HepG2 (cell line): ENCODE measurements at regions not wholly inside any gene's neighbourhood (a gene's known extent, or its start where the extent isn't known, plus 50 kb on each side); places are given as distances from the start of the nearest gene placed in this dataset.

Experiments used
- ATAC-seq: fragments of 200-7000 bp; cut with Tn5 transposase; 3 replicates; pipeline ENCODE4 v1.9.1; 2020; ENCODE audit warnings: mild to moderate bottlenecking, moderate library complexity
- BruUV-seq: library from RNA; stranded (reverse); fragments of 400-500 nt; replicated peaks from 2 replicates; lab custom pipeline; 2021; lab: Mats Ljungman, UMichigan
- CTCF ChIA-PET: fragments of 300-600 bp; formaldehyde crosslinking; extraction: SDS; loops from one replicate; lab custom pipeline; 2021; ENCODE audit warnings: low total read pairs, inconsistent platforms, low intra/inter-chr PET ratio; lab: Yijun Ruan, JAX
- POLR2A ChIA-PET: fragments of 350-600 bp; sonication (Branson Sonifier 250); formaldehyde crosslinking; loops from one replicate; lab custom pipeline; 2020; ENCODE audit warnings: antibody characterized with exemption, inconsistent platforms; lab: Yijun Ruan, JAX
- DNase-seq: peaks from one replicate; pipeline ENCODE4 v3.0.0-alpha.2; 2015; ENCODE audit warnings: low spot score
- FAIRE-seq: peaks from 3 replicates; lab custom pipeline; 2011; peaks lifted over from hg19 to GRCh38; lab: Jason Lieb, UNC
- H2AFZ ChIP-seq: one replicate; pipeline ENCODE4 v1.6.1; 2011; ENCODE audit warnings: low read length, inconsistent platforms
- H3K27ac ChIP-seq: fragments of 300-600 bp; 3 replicates; pipeline ENCODE4 v1.8.0; 2011; ENCODE audit warnings: mixed run types, mild to moderate bottlenecking, mixed read lengths, low read length, inconsistent platforms; ENCODE audit not compliant: insufficient read depth; ENCODE audit errors: extremely low read length
- H3K27me3 ChIP-seq, 2 experiments: fragments of 200-600 bp in 1 of 2; 2 replicates in 1 of 2; 3 replicates in 1 of 2; pipeline versions ENCODE4 v1.6.0 to v1.8.0; 2011; ENCODE audit warnings: low read length in 2 of 2, mild to moderate bottlenecking in 2 of 2, moderate library complexity in 2 of 2, inconsistent platforms in 1 of 2; ENCODE audit not compliant: insufficient read depth in 2 of 2, control insufficient read depth in 1 of 2
- H3K36me3 ChIP-seq, 2 experiments: fragments of 200-600 bp in 1 of 2; replicated peaks in 1 of 2; 2 replicates in 1 of 2; 3 replicates in 1 of 2; pipeline versions ENCODE4 v1.5.1 to v1.8.0; 2011; ENCODE audit warnings: low read length in 2 of 2, inconsistent platforms in 1 of 2; ENCODE audit not compliant: insufficient read depth in 2 of 2, control insufficient read depth in 1 of 2
- H3K4me1 ChIP-seq: 2 replicates; pipeline ENCODE4 v1.5.1; 2012; ENCODE audit warnings: low read length, inconsistent platforms; ENCODE audit not compliant: insufficient read depth
- H3K4me2 ChIP-seq: 2 replicates; pipeline ENCODE4 v1.6.0; 2011; ENCODE audit warnings: low read depth, low read length, inconsistent platforms
- H3K4me3 ChIP-seq, 3 experiments: fragments of 200-600 bp in 1 of 3; sonication (generic), shearing (Covaris generic) in 1 of 3; replicated peaks in 1 of 3; 2 replicates each; pipeline ENCODE4 v1.5.1; 2011 to 2016; ENCODE audit warnings: low read length in 3 of 3, inconsistent platforms in 2 of 3, low read depth in 2 of 3, mild to moderate bottlenecking in 2 of 3, control low read depth in 1 of 3, mixed read lengths in 1 of 3; ENCODE audit not compliant: insufficient read depth in 1 of 3
- H3K79me2 ChIP-seq: one replicate; pipeline ENCODE4 v1.6.1; 2011; ENCODE audit warnings: low read length, inconsistent platforms; ENCODE audit not compliant: insufficient read depth
- H3K9ac ChIP-seq: 2 replicates; pipeline ENCODE4 v1.6.0; 2011; ENCODE audit warnings: mild to moderate bottlenecking, low read depth, low read length, inconsistent platforms; ENCODE audit not compliant: insufficient read depth
- H3K9me3 ChIP-seq: 2 replicates; pipeline ENCODE4 v1.5.1; 2012; ENCODE audit warnings: mild to moderate bottlenecking, low read length
- H4K20me1 ChIP-seq: 2 replicates; pipeline ENCODE4 v1.6.0; 2011; ENCODE audit warnings: inconsistent platforms, mild to moderate bottlenecking, low read length, moderate library complexity; ENCODE audit not compliant: insufficient read depth
- CREM ChIP-seq, 2 experiments: sonication (generic) in 1 of 2; formaldehyde crosslinking in 1 of 2; IDR thresholded peaks; 2 replicates each; pipeline versions ENCODE4 v1.4.0 to v1.6.1; 2016 to 2020; ENCODE audit warnings: antibody characterized with exemption in 1 of 2, mild to moderate bottlenecking in 1 of 2, missing genetic modification reagents in 1 of 2
- ELF4 ChIP-seq: sonication (generic); formaldehyde crosslinking; IDR thresholded peaks from 2 replicates; pipeline ENCODE4 v1.5.0; 2020; ENCODE audit warnings: missing genetic modification reagents, mild to moderate bottlenecking, moderate library complexity, borderline replicate concordance
- FOXK2 ChIP-seq: fragments of 450-650 bp; IDR thresholded peaks from 2 replicates; pipeline ENCODE4 v1.6.1; 2016
- MATR3 ChIP-seq: sonication (generic); formaldehyde crosslinking; IDR thresholded peaks from 2 replicates; pipeline ENCODE4 v1.4.0; 2020; ENCODE audit warnings: missing genetic modification reagents
- MZF1 ChIP-seq: sonication (generic); formaldehyde crosslinking; IDR thresholded peaks from 2 replicates; pipeline ENCODE4 v1.8.1; 2023; ENCODE audit warnings: mild to moderate bottlenecking, missing genetic modification reagents, borderline replicate concordance
- ZIK1 ChIP-seq: sonication (generic); formaldehyde crosslinking; IDR thresholded peaks from 2 replicates; pipeline ENCODE4 v1.5.0; 2020; ENCODE audit warnings: mild to moderate bottlenecking, low read depth, missing genetic modification reagents, borderline replicate concordance
- ZNF766 ChIP-seq: sonication (generic); formaldehyde crosslinking; IDR thresholded peaks from 2 replicates; pipeline ENCODE4 v1.5.0; 2020; ENCODE audit warnings: missing genetic modification reagents, borderline replicate concordance
- WGBS: methylation state at CpG from one replicate; pipeline ENCODE4 v1.1.6; 2017; ENCODE audit warnings: low lambda C conversion rate; 5-methylcytosine and 5-hydroxymethylcytosine counted together
- in situ Hi-C: cut with HindIII; loops from 2 replicates; pipeline ENCODE4 v1.10.0; 2017; ENCODE audit warnings: low pct_unique_long_range_greater_than_20kb; ENCODE audit not compliant: extremely low pct_ligation_motif_present
- intact Hi-C: fragments of 100-400 bp; cut with micrococcal nuclease; formaldehyde crosslinking; loops from one replicate; pipeline ENCODE4 v1.10.0; 2022; ENCODE audit not compliant: unreplicated experiment
- TF ChIP-seq, protein P1 (sequence below), 2 experiments: fragments of 450-650 bp in 1 of 2; sonication (generic) in 1 of 2; formaldehyde crosslinking; IDR thresholded peaks; 2 replicates each; pipeline versions ENCODE4 v1.5.0 to v1.8.0; 2020 to 2022; ENCODE audit warnings: mild to moderate bottlenecking in 1 of 2, missing genetic modification reagents in 1 of 2
- TF ChIP-seq, protein P2 (sequence below): conservative IDR thresholded peaks from 2 replicates; pipeline ENCODE4 v1.6.1; 2018; ENCODE audit warnings: missing genetic modification reagents

DNA sequence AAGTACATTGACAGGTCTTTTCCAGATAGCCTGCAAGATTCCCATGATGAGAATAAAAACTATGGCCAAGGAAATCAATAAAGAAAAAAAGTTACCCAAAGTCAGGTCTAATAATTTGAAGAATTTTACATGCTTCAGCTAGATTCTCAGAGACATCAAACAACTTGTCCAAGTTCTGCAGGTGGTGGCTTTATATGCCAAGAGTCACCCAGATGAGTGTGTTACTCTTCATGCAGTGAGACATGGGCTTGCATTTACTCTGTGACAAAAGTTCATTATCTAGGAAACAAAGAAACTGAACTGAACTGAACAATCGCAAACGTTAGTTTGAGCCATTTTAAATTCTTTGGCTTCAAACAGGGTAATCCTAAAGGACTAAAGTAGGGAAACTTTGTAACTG lies 548.5 kb upstream of the SYT4 start:
- Histone ChIP-seq H3K27ac (no peak overlapping the region), H3K27me3 (no peaks in the 10 kb centered on the region), H3K9me3 (peaks cover 78% of the 10 kb centered on the region), H3K4me2 (no peak overlapping the region), H3K36me3 (no peaks in the 10 kb centered on the region), H3K4me3 (no peak overlapping the region), H3K4me1 (no peaks in the 10 kb centered on the region), H3K9ac (no peak overlapping the region), H2AFZ (no peak overlapping the region), H3K79me2 (no peaks in the 10 kb centered on the region), H4K20me1 (no peaks in the 10 kb centered on the region)
- intact Hi-C loops = no loop called here
- FAIRE-seq = no peak
- no peak for DNase-seq
- ATAC-seq = no peak
- ChIA-PET POLR2A (no interaction called here), CTCF (no interaction called here)
- in situ Hi-C loops = no loop called here
- 41% methylated on average over 2 of the region's 2 CpGs for WGBS
- TF ChIP-seq, protein P1, sequence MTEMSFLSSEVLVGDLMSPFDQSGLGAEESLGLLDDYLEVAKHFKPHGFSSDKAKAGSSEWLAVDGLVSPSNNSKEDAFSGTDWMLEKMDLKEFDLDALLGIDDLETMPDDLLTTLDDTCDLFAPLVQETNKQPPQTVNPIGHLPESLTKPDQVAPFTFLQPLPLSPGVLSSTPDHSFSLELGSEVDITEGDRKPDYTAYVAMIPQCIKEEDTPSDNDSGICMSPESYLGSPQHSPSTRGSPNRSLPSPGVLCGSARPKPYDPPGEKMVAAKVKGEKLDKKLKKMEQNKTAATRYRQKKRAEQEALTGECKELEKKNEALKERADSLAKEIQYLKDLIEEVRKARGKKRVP (CRISPR knock-in tag; IDR thresholded peaks at IDR 0.05) = no peak
- TF ChIP-seq MATR3 (CRISPR knock-in tag) (no peak), ZIK1 (no peak), FOXK2 (no peak), CREM (IDR thresholded peaks at IDR 0.05) (no peak), CREM (CRISPR knock-in tag; IDR thresholded peaks at IDR 0.05) (no peak), MZF1 (CRISPR knock-in tag) (no peak), ZNF766 (CRISPR knock-in tag) (no peak), ELF4 (no peak)
- TF ChIP-seq, protein P2, sequence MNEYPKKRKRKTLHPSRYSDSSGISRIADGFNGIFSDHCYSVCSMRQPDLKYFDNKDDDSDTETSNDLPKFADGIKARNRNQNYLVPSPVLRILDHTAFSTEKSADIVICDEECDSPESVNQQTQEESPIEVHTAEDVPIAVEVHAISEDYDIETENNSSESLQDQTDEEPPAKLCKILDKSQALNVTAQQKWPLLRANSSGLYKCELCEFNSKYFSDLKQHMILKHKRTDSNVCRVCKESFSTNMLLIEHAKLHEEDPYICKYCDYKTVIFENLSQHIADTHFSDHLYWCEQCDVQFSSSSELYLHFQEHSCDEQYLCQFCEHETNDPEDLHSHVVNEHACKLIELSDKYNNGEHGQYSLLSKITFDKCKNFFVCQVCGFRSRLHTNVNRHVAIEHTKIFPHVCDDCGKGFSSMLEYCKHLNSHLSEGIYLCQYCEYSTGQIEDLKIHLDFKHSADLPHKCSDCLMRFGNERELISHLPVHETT (CRISPR knock-in tag) = no peak
- BruUV-seq = no TSS peak
